ENCODE measurements at regions not wholly inside any gene's neighbourhood (a gene's known extent, or its start where the extent isn't known, plus 50 kb on each side); places are given as distances from the start of the nearest gene placed in this dataset.

- TF ChIP-seq CTCF (IDR thresholded peaks at IDR 0.05) (no peak), POLR2A (IDR thresholded peaks at IDR 0.05) (no peak)
Observed at GRCh38 chr13:40053401-40053800, 397.9 kb downstream of the COG6 start.

All from Peyer's patch (tissue), 4 donors.